GF-D8 (cell line): ENCODE measurements at regions not wholly inside any gene's neighbourhood (a gene's known extent, or its start where the extent isn't known, plus 50 kb on each side); places are given as distances from the start of the nearest gene placed in this dataset.
A peak's percentile ranks its signal among the peaks of the same experiment; 100 is the strongest.

Experiments used
- DNase-seq: peaks from one replicate; lab custom pipeline; 2025; lab: John Stamatoyannopoulos, UW

DNA sequence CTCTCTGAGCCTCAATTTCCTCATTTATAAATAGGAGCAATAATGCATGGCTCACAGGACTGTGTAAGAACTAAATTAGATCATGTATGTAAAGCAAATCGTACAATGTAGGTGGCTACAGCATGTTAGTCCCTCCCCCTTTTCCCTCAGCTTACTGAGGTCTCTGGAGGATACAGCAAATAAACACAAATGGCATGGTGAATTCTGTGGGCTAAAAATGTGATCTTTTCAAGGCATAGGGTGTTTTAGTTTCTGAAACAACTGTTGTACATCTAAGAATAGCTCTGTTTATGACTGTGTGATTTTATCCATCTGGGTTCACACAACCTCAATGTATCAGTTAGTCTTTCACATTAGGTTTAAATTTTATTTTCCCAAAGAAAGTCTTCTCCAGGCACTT lies 121.2 kb upstream of the PLEKHG7 start:
- no peak for DNase-seq

DNA sequence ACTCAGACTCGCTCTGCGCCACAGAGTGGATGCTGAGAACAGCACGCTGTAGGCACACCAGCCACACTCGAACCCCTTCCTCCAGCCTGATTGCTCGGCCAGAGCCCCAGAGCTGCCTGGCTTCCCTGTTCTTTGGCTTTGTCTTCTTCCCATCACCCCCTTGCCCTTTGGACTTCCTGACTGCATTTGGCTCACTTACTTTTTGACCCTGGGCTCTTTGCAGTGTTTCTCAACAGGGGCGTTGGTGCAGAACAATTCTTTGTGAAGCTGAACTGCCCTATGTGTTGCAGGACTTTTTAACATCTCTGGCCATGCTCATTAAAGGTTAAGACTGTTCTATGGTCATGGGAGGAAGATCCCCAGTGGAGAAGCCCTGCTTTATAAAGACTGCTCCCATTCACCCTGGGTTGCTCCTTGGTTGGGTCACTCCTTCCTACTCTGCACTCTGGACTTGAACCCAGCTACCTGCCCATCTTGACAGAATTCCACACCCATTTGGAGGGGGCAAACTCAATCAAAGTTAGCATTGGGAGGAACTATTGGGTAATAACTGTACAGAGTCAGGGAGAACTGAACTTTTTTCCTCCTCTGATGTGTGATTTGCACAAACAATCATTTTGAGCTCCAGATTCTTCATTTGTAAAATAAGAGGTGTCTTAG lies 127.7 kb upstream of the PLEKHG7 start:
- no peak for DNase-seq

- no peak for DNase-seq
Measured at GRCh38 chr12:92574051-92574783, 128.6 kb upstream of the PLEKHG7 start.

GRCh38 chr12:92573104-92573503 lies 129.7 kb upstream of the PLEKHG7 start:
- DNase-seq, result no peak

DNA sequence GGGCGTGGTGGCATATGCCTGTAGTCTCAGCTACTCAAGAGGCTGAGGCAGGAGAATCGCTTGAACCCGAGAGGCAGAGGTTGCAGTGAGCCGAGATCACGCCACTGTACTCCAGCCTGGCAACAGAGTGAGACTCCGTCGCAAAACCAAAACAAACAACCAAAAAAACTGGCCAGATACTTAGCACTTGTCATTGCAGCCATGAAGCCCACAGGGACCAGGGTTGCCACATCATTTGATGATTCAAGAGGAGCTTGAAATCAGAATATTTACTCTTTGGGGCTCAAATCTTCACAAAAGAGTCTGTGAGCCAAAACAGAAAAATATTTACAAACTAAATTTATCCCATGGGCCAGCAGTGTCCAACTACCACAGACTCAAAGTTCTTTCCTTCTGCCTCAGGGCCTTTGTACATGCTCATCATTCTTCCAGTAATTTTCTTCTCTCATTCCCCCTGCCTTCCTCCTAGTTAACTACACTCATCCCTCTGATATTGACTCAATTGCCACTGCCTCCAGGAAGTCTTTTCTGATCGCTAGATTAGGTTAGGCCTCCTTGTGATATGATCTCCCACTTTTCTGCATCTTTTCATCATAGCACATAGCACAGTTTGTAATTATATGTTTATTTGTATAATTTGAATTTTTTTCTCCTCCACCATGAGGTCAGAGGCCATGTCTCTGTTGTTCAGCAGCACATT lies 130.8 kb upstream of the PLEKHG7 start:
- DNase-seq, result no peak

- no peak for DNase-seq
Measured at GRCh38 chr12:92571169-92571568, 131.6 kb upstream of the PLEKHG7 start.

GRCh38 chr12:92570056-92570753 lies 132.6 kb upstream of the PLEKHG7 start:
- DNase-seq, result peak; percentile 3

- no peak for DNase-seq
Measured at GRCh38 chr12:92568691-92569090, 134.1 kb upstream of the PLEKHG7 start.

DNA sequence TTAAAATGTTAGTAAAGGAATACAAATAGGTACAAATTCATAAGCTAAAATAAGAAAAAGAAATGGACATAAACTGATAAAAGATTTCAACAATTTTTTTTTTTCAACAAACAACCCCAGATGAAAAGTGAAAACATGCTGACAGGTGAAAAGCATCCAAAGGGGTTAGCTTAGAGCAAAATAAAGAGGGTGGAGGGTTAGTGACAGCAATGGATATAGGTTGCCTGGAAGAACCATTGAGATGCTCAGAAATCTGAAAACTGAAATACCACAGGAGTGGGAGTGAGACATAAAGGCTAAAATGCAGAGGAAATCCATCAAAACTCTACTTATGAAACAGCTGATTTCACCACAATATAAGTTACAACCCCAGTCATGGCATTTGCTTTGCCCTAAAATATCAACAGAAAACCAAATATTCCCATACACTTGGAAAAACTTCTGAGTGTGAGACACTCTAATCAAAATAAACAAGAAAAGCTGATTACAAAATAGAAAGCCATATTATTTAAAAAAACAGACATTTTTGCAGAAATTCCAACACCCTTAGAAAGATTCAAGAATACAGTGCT lies 136.3 kb upstream of the PLEKHG7 start:
- DNase-seq, result no peak

- no peak for DNase-seq
Measured at GRCh38 chr12:92563819-92564218, 139.0 kb upstream of the PLEKHG7 start.

DNA sequence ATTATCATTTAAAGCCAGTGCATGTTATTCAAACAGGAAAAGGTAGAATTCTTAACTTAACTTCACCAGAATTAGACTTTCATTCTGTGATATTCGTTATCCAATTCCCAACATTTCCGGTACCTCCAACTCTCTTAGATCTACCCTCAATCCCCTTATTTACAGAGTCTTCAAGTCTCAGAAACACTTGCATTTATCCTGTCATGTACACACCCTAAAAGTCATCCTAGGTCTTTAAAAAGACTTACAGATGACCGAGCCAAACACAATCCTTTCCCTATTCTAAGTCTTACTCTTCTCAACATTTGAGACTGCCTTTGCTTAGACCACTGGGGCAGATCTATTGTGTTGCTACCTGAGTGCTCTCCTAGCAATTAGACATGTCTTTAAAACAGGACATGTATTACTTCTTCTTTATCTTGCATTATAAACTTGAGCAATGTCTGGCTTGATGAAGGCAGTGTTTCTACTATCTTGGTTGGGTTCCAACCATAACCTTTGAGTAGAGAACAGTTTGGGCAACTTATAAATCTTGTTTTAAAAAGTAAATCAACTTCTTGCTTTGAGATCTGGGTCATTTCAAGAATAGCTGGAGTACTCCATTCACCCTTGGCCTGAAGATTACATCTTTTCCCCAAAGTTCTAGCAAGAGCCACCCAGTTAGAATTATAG lies 140.6 kb upstream of the PLEKHG7 start:
- no peak for DNase-seq

- DNase-seq, result no peak
Measured at GRCh38 chr12:92561543-92561899, 141.3 kb upstream of the PLEKHG7 start.

GRCh38 chr12:92560713-92561542 lies 141.9 kb upstream of the PLEKHG7 start:
- DNase-seq, result no peak

GRCh38 chr12:92558806-92559205 lies 144.0 kb upstream of the PLEKHG7 start:
- no peak for DNase-seq

DNA sequence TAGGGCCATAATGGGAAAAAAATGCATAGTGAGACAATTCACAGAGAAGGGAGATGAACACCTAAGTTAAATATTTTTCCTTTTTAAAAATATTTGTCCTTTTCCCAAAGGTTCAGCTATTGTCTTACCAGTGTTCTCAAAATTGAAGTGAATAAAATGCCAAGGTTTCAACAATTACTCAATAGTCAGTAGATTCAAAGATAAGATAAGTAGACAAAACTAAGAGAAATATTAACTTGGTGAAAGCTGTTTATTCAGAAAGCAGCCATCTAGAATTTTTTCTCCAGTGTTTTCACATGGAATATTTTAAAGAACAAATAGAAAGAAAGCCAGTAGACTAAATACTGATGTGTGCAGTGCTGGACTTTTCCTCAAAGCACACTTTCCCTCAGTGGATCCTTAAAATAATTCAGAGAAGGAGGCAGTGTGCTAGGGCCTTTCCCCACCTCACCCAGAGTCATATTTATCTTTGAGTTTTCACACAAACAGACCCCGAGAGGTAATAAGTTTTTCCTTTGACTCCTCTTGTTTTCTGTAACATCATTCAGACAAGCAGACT lies 144.5 kb upstream of the PLEKHG7 start:
- no peak for DNase-seq

- no peak for DNase-seq
Measured at GRCh38 chr12:92557422-92557724, 145.4 kb upstream of the PLEKHG7 start.

DNA sequence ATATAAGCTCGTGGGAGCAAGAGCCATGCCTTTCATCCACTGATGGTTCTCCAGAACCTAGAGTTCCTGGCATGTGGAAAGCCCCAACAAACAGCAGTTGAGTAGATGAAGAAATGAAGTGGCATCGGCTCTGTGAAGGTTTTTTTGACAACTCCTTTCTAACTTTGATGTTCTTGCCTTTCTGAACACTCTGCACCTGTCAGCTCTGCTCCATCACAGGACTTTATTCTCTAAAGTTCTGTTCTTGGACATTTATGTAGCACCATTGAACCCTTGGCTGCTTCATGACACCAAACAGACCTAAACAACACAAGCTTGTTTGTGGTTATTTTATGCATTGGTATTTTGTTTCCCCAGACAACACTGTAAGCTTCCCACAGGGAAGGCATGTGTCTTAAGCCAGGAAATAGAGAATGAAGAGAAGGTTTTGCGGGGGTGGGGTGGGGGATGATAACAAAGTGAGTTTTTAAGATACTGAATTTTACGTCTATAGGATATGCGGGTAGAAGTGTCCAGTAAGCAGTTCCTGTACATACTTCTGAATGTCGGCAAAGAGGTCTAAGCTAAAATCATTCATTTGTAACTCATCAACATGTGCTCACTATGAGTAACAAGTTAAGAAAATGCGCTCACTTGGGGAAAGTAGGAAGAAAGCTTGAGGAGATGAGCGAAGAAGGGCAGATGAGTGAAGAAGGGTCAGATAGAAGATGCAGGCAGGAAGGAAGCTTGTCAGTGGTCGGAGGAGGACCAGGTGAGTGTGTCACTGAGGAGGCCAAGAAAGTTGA lies 146.0 kb upstream of the PLEKHG7 start:
- no peak for DNase-seq

- DNase-seq, result no peak
Measured at GRCh38 chr12:92556141-92556540, 146.6 kb upstream of the PLEKHG7 start.

DNA sequence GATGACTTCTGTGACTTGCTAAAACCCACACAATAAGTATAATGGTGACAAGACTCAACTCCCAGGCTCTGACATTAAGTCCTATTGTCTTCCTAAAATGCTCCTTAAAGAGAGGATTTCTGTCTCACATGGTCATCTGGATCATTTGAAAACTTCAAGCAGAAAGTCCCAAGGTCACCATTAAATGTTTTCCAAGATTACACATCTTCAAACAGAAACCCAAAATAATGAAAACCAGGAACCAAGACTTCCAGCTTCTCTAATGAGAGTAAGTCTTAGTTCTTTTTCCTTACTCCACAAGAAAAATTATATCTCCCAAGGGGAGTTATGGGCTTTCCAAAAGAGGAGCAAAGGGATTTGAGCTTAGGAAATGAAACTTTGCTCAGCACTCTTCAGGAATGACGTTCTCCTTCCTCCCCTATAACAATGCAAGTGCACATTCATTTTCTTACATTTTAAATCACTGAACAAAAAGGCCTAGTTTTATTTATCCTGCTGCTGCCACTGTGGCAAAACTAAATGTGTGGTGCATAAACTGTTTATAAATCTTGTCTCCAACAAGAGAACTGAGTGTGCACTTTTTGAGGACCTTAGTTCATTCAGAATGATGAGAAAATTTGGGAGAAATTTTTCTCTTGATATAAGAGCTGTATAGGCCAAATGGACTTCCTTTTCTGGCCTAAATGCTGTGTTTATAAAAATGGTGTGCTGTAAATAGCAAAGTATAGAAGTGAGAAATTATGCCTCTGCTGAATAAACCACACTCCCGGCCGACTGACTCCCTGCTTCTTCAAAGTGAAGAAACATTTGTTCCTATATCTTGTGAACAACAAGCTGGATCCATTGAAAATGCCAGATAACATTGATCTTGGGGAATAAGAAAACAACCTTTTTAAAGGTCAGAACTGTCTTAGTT lies 148.4 kb upstream of the PLEKHG7 start:
- no peak for DNase-seq
